HG03432 (cell line): ENCODE measurements at regions not wholly inside any gene's neighbourhood (a gene's known extent, or its start where the extent isn't known, plus 50 kb on each side); places are given as distances from the start of the nearest gene placed in this dataset.
"Not testable (repeated sequence)": the region's sequence is repeated elsewhere in the genome, so short reads cannot be mapped to it uniquely, and the experiment has no call there.

ENCODE experiments used
- ATAC-seq: cut with Tn5 transposase; IDR thresholded peaks from one replicate; pipeline ENCODE4 v1.9.1; 2021; ENCODE audit warnings: mild to moderate bottlenecking, moderate library complexity; ENCODE audit not compliant: unreplicated experiment

GRCh38 chr5:38149815-38150195, 108.6 kb upstream of the EGFLAM start:
- no peak for ATAC-seq

GRCh38 chr5:38148021-38148625, 110.2 kb upstream of the EGFLAM start:
- ATAC-seq: no peak

GRCh38 chr5:38143384-38143783, 115.0 kb upstream of the EGFLAM start:
- ATAC-seq: no peak

GRCh38 chr5:38141665-38142064, 116.7 kb upstream of the EGFLAM start:
- ATAC-seq: no peak

GRCh38 chr5:38138574-38138973, 119.8 kb upstream of the EGFLAM start:
- no peak for ATAC-seq

- no peak for ATAC-seq
These were observed 122.8 kb upstream of the EGFLAM start for GRCh38 chr5:38135486-38136039.

- no peak for ATAC-seq
These were observed 123.5 kb upstream of the EGFLAM start for GRCh38 chr5:38134810-38135209.

GRCh38 chr5:38134294-38134693, 124.1 kb upstream of the EGFLAM start:
- not testable (repeated sequence) for ATAC-seq

GRCh38 chr5:38131686-38132085, 126.7 kb upstream of the EGFLAM start:
- ATAC-seq: no peak

- no peak for ATAC-seq
These were observed 134.0 kb upstream of the EGFLAM start for GRCh38 chr5:38124321-38124720.

GRCh38 chr5:38121420-38121819, 136.9 kb upstream of the EGFLAM start:
- ATAC-seq: peak; percentile 43

GRCh38 chr5:38119836-38120235, 138.5 kb upstream of the EGFLAM start:
- ATAC-seq: no peak

GRCh38 chr5:38117784-38118479, 140.4 kb upstream of the EGFLAM start:
- ATAC-seq: no peak

GRCh38 chr5:38115318-38115827, 143.0 kb upstream of the EGFLAM start:
- no peak for ATAC-seq

GRCh38 chr5:38113880-38114279, 144.5 kb upstream of the EGFLAM start:
- no peak for ATAC-seq

- no peak for ATAC-seq
These were observed 144.9 kb upstream of the EGFLAM start for GRCh38 chr5:38113456-38113855.

GRCh38 chr5:38112938-38113337, 145.4 kb upstream of the EGFLAM start:
- ATAC-seq: no peak

- ATAC-seq: no peak
These were observed 148.2 kb upstream of the EGFLAM start for GRCh38 chr5:38110130-38110529.

- ATAC-seq: no peak
These were observed 151.3 kb upstream of the EGFLAM start for GRCh38 chr5:38107096-38107495.

- ATAC-seq: no peak
These were observed 152.6 kb upstream of the EGFLAM start for GRCh38 chr5:38105801-38106200.

GRCh38 chr5:38105231-38105570, 153.2 kb upstream of the EGFLAM start:
- no peak for ATAC-seq

- no peak for ATAC-seq
These were observed 153.7 kb upstream of the EGFLAM start for GRCh38 chr5:38104497-38105230.
